ENCODE measurements at regions not wholly inside any gene's neighbourhood (a gene's known extent, or its start where the extent isn't known, plus 50 kb on each side); places are given as distances from the start of the nearest gene placed in this dataset.

DNA sequence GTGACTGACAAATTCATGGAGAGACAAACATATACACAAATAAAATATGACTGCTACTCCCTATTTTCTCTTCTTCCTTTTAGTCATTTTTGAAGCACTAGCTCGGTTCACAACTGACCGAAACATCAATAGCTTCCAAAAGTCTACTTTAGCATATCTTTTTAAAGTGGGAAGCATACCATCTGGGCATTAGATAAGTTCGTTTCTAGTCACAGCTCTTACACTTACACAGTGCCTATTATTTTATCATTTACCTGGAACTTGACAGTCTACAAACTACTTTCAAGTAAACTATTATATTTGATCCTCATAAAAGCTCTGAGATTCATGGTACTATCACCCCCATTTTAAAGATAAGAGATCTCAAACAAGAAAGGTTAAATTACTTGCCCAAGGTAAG, 458.5 kb downstream of the LMO7 start:
- H3K27me3 ChIP-seq (ENCODE audit: control insufficient read depth, insufficient read depth, low read length), result no peaks in the 10 kb centered on the region
- no peaks in the 10 kb centered on the region for H3K36me3 ChIP-seq (ENCODE audit: control insufficient read depth, insufficient read depth, low read length)
- TF ChIP-seq, protein P1, sequence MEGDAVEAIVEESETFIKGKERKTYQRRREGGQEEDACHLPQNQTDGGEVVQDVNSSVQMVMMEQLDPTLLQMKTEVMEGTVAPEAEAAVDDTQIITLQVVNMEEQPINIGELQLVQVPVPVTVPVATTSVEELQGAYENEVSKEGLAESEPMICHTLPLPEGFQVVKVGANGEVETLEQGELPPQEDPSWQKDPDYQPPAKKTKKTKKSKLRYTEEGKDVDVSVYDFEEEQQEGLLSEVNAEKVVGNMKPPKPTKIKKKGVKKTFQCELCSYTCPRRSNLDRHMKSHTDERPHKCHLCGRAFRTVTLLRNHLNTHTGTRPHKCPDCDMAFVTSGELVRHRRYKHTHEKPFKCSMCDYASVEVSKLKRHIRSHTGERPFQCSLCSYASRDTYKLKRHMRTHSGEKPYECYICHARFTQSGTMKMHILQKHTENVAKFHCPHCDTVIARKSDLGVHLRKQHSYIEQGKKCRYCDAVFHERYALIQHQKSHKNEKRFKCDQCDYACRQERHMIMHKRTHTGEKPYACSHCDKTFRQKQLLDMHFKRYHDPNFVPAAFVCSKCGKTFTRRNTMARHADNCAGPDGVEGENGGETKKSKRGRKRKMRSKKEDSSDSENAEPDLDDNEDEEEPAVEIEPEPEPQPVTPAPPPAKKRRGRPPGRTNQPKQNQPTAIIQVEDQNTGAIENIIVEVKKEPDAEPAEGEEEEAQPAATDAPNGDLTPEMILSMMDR (IDR thresholded peaks at IDR 0.05; ENCODE audit: insufficient read depth, low read length, severe bottlenecking), result no peak
- DNase-seq (ENCODE audit: low read depth), result no peak
- no peak for FAIRE-seq
- H3K4me3 ChIP-seq (ENCODE audit: low read depth, low read length), result no peak overlapping the region

DNA sequence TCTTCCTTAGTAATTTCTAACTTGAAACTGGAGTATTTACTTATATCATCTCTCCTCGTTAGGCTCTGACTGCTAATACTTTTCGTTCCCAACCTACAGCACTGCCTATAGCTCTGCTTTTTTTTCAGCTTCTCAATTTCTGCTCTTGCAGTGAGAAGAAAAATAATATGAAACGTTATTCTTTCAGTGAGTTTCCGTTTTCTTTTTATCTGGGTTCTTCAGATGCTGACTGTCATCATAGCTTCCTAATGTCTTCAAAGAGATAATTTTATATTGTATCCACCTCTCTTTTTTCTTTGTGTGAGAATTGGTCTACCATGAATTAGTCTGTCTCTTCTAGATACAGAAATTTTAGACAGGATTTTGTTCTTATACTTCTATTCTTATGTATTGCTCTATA, 454.9 kb downstream of the LMO7 start:
- Histone ChIP-seq H3K27me3 (ENCODE audit: control insufficient read depth, insufficient read depth, low read length) (no peaks in the 10 kb centered on the region), H3K36me3 (ENCODE audit: control insufficient read depth, insufficient read depth, low read length) (no peaks in the 10 kb centered on the region), H3K4me3 (ENCODE audit: low read depth, low read length) (no peak overlapping the region)
- FAIRE-seq (no peak), DNase-seq (ENCODE audit: low read depth) (no peak)
- TF ChIP-seq, protein P1 (IDR thresholded peaks at IDR 0.05; ENCODE audit: insufficient read depth, low read length, severe bottlenecking), result no peak

DNA sequence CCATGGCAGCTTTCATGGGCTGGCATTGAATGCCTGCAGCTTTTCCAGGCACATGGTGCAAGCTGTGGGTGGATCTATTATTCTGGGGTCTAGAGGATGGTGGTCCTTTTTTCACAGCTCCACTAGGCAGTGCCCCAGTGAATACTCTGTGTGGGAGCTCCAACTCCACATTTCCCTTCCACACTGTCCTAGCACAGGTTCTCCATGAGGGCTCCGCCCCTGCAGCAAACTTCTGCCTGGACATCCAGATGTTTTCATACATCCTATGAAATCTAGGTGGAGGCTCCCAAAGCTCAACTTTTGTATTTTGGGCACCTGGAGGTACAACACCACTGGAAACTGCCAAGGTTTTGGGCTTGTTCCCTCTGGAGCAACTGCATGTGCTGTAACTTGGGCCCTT, 450.6 kb downstream of the LMO7 start:
- Histone ChIP-seq H3K27me3 (ENCODE audit: control insufficient read depth, insufficient read depth, low read length) (no peaks in the 10 kb centered on the region), H3K4me3 (ENCODE audit: low read depth, low read length) (no peak overlapping the region), H3K36me3 (ENCODE audit: control insufficient read depth, insufficient read depth, low read length) (no peaks in the 10 kb centered on the region)
- FAIRE-seq, result no peak
- TF ChIP-seq, protein P1 (IDR thresholded peaks at IDR 0.05; ENCODE audit: insufficient read depth, low read length, severe bottlenecking), result no peak
- DNase-seq (ENCODE audit: low read depth), result no peak

DNA sequence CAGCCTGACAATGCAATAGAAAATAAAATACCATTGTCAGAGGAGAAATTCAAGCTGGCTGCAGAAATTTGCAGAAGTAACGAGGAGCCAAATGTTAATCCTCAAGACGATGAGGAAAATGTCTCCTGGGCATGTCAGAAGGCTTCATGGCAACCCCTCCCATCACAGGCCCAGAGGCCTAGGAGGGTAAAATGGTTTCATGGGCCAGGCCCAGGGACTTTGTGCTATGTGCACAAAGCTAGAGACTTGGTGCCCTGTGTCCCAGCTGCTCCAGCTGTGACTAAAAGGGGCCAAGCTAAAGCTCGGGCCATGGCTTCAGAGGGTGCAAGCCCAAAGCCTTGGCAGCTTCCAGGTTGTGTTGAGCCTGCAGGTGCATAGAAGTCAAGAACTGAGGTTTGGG, 431.7 kb downstream of the LMO7 start:
- Histone ChIP-seq H3K4me3 (ENCODE audit: low read depth, low read length) (no peak overlapping the region), H3K36me3 (ENCODE audit: control insufficient read depth, insufficient read depth, low read length) (no peaks in the 10 kb centered on the region), H3K27me3 (ENCODE audit: control insufficient read depth, insufficient read depth, low read length) (no peaks in the 10 kb centered on the region)
- TF ChIP-seq, protein P1 (IDR thresholded peaks at IDR 0.05; ENCODE audit: insufficient read depth, low read length, severe bottlenecking), result no peak
- DNase-seq (ENCODE audit: low read depth), result no peak
- FAIRE-seq, result no peak

DNA sequence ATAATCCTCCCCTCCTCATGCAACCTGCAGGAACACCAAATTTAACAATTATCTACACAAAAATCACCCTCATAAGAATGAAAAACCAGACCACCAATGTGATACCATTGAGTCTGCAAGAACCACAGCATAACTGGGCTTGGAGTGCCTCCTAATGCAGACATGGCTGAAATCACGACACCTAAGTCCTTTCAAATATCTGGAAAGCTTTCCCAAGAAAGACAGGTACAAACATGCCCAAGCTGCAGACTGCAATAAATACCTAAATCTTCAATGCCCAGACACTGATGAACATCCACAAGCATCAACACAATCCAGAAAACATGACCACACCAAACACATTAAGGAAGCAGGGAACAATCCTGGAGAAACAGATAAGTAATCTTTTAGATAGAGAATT, 417.1 kb downstream of the LMO7 start:
- H3K36me3 ChIP-seq (ENCODE audit: control insufficient read depth, insufficient read depth, low read length), result no peaks in the 10 kb centered on the region
- no peaks in the 10 kb centered on the region for H3K27me3 ChIP-seq (ENCODE audit: control insufficient read depth, insufficient read depth, low read length)
- H3K4me3 ChIP-seq (ENCODE audit: low read depth, low read length), result no peak overlapping the region
- FAIRE-seq (no peak), DNase-seq (ENCODE audit: low read depth) (peak; percentile 56)
- TF ChIP-seq, protein P1 (IDR thresholded peaks at IDR 0.05; ENCODE audit: insufficient read depth, low read length, severe bottlenecking), result no peak

DNA sequence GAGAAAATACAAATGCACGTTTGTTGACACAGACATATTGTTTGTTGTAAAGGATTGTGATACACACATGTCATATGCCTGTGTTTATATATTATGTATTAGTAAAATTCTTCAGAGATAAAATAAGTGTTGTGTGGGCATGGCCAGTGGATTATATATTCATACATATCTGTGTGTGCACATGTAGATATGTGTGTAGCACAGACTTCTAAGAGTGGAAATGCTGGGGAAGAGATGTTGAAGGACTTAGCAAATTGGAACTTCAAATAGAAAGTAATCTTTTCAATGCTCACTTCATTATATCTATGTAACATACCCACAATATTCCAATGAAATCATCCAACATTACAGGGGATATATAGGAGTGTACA, 413.2 kb downstream of the LMO7 start:
- FAIRE-seq, result no peak
- Histone ChIP-seq H3K36me3 (ENCODE audit: control insufficient read depth, insufficient read depth, low read length) (no peaks in the 10 kb centered on the region), H3K27me3 (ENCODE audit: control insufficient read depth, insufficient read depth, low read length) (no peaks in the 10 kb centered on the region), H3K4me3 (ENCODE audit: low read depth, low read length) (no peak overlapping the region)
- no peak for DNase-seq (ENCODE audit: low read depth)
- TF ChIP-seq, protein P1 (IDR thresholded peaks at IDR 0.05; ENCODE audit: insufficient read depth, low read length, severe bottlenecking), result no peak

All from bronchial epithelial cell (primary cell).